ENCODE measurements at regions not wholly inside any gene's neighbourhood (a gene's known extent, or its start where the extent isn't known, plus 50 kb on each side); places are given as distances from the start of the nearest gene placed in this dataset.

DNA sequence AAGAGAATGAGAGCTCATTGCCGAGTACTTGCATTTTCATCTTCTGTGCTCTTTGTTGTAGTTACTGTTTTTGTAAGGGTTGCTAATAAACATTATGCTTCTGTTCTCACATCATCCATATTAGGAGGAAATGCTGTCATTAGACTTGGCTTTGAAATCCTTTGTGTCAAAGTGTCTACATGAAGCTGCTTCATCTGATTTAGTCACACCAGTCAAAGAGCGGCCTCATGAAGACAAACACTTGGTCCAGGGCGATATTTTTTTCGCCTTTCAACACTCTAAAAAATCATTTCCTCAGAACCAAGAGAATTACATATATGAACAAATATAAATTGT is 105.0 kb downstream of the SPRY2 start:
- no peak for DNase-seq (ENCODE audit: low read depth)

DNA sequence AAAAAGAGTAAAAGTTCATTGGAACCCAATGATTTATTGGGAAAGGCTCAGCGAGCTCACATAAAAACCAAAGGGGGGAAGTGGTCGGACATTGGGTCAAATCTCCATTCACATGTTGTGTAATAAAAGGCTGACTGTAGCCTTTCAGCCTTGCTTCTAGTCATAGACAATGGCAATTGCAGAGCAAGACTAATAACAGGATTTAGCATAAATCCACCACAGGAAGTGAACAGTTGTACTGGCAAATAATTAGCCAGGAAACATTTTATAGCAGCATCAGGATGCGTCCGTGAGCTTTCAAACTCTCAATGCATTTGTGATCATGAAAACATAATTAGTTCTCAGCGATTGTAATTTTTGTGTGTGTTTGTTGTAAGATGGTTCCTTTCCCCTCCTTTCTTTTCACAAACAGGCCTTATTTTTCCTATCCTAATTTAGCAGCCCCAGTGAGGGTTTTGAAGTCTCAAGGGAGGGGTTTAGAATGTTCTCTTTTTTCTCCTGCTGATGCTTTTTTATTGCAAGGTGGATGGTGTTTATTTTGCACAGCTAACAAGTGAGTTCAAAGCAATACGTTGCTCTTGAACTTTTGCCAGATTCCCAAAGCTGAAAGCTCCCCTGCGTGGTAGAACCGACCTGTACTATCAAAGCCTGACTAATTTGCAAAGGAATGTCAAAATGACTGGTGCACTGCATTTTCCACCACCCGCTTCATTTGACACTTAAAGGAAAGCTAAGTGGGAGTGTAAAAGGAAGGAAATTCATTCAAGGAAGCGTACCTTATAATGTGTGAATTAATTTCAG is 105.6 kb downstream of the SPRY2 start:
- peak; percentile 97 for DNase-seq (ENCODE audit: low read depth)

DNA sequence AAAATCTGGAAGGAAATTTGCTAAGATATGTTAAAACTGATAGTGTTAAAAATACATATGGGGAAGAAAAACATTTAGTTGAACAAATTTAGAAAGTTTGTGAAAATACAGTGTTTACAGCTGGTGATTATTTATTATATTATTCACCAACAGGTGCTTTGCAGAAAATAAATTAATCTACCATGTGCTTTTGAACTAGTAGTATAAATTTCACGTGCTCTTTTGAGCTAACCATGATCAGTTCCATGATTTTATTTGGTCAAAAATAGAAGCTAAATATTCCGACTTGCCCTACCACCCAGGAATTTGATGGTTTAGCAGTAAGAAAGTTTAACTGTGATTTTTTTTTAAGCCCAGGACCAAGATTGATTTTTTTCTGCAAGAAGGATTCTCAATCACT is 113.3 kb downstream of the SPRY2 start:
- no peak for DNase-seq (ENCODE audit: low read depth)

DNA sequence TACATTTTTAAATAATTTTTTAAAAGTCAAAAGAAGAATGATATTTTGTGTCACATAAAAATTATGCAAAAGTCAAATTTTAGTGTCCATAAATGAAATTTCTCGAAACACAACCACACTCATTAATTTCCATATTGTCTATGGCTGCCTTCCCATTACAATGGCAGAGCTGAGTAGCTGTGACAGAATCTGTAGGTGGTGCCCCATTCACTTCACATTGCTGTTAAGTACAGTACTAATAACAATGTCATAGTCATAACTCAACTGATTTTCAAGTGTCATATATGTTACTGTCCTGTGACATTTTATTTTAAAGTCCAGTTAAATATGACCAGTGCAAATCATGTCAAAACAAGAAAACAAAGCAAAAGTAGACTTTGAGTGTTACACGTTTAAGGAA is 114.3 kb downstream of the SPRY2 start:
- no peak for DNase-seq (ENCODE audit: low read depth)

DNA sequence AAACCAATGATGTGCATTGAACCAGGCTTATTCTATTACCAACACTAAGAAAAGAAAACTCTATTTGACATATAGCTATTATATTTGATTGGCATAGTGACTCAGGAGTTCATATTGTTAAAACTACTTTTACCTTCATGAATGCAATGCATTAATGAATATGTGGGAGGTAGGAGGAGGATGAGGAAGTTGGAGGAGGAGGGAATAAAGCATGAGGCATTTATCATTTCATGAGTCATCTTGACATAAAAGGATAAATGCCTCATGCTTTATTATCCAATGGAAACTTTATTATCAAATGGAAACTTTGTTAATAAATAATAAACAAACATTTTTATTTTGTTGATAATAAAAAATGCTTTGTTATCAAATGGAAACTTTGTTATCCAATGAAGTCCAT is 116.5 kb downstream of the SPRY2 start:
- peak; percentile 75 for DNase-seq (ENCODE audit: low read depth)

DNA sequence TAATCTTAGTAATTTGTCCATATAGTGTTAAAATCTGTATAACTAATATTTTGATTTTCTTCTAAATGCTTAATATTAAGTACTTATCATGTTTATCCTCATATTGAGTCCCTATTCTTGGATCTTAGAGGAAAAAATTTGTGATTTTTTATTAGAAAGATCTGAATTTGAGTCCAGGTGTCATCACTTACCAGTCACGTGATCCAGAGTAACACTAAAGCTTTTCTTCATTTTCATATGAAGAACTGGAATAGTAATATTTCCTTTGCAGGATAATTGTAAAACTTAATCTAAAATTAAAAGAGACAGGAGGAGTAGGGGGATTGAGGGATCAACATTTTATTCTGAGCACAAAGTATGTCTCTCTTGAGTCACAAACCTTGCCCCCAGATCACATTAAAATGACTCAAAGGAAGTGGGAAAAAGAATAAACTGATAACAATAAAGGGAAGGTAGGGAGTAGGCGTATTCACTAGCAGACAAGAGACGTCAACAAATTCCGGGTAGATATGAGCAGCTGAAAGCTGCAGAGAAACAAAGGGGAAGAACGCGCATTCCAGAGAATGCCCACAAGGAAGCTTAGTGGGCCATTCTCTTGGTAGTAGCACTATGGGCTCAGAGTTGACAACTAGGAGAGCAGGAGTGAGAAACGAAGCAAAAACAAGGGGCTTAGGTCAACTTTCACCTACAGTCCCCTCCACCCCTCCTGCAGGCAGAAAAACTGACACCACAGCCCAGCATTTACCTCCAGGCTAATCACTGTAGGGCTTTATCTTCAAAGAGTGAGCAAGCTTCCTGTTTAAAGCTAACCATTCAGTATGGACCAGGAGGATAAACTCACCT is 123.1 kb downstream of the SPRY2 start:
- peak; percentile 31 for DNase-seq (ENCODE audit: low read depth)

DNA sequence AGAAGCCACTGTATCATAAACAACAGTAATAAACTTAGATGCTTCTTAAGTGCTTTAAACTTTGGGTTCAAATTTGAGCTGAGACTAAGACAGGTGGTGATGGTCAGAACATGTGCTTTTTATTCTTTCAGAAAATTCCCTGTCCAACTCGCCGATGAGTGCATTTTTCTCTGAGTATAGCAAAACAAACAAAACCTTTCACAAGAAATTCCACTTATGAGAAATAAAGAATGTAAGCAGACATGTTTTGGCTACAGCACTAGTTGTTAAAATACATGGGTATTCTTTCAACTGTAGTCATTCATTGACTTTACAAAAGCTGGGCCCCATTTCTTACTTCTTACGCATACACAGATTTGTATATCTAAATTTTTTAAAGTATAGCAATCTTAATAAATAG is 125.6 kb downstream of the SPRY2 start:
- peak; percentile 48 for DNase-seq (ENCODE audit: low read depth)

DNA sequence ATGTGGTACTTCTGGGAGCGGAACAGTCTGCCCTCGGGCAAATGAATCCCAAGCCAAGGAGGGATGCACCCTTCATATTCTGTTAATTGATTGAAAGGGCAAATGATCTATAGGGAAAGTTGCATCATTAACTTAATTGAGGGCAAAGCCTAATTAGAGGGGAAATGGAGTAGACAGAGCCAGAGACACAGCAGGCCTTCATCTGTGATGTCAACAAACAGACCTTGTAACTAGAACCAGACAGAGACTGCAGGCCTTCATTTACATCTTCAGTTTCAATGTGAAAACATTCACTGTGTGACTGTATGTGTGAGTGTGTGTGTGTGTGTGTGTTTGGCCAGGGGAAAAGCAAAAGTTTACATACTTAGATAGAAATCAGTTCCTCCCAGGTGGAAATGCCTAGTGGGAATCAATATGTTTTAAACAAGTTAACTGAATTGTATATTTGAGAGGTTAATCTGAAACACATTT is 126.4 kb downstream of the SPRY2 start:
- peak; percentile 6 for DNase-seq (ENCODE audit: low read depth)

DNA sequence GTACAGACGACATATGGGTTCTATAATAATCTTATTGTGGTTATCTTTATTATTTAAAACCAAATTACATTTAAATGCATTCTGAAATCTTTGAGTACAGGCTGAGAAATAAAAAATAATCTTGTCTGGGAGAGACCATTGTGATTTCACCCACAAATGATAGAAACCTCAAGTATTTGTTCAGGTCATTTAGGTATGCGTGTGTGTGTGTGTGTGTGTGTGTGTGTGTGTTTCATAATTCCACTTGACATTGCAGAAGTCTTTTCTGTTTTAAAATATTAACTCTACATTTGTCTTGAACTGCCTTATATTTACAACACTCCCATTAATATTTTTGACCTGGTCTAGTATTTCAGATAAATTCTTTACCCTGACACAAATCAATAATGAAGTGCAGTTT is 126.9 kb downstream of the SPRY2 start:
- DNase-seq (ENCODE audit: low read depth): no peak

DNA sequence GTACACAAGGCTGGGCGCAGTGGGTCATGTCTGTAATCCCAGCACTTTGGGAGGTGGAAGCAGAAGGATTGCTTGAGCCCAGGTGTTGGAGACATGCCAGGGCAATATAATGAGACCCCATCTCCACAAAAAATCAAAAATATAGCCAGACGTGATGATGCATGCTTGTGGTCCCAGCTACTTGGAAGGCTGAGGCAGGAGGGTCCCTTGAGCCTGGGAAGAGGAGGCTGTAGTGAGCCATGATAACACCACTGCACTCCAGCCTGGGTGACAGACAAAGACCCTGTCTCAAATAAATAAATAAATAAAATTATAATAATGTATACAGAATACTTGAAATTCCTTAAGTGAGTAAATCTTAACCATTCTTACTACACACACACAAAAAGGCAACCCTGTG is 127.7 kb downstream of the SPRY2 start:
- no peak for DNase-seq (ENCODE audit: low read depth)

DNA sequence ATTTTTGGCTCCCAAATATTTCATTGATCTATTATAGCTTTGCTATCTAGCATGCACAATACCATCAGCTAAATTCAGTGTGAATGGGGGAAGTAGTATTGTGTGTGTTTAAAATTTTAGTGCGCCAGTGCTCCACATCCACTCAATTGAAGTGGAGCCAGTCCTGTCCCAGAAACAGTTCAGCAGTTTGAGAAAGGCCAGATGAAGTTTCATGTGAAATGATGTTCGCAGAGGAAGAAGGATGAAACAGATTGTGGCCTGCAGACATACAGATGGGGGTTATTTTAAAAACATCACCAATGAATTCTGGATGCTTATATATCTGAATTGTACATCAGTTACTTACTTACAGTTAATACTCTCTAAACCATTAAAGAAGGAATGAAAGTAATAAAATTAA is 129.4 kb downstream of the SPRY2 start:
- DNase-seq (ENCODE audit: low read depth): no peak

DNA sequence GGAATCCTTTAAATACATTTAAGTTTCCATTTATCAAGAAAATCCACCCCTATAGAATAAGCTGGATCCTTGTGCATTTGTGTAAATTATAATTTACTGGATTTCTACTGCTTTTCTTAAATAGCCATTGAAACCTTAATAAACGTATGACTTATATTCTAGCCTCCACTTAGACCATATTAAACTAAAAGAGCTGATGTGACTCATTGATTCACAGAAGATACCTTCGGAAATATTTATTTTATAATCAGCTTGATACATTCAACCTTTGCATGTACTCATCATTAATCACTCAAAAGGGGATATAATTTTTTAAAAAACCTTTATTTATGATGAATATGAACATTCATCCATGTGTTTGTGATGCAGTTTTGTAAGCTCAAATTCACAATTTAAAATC is 136.3 kb downstream of the SPRY2 start:
- no peak for DNase-seq (ENCODE audit: low read depth)

DNA sequence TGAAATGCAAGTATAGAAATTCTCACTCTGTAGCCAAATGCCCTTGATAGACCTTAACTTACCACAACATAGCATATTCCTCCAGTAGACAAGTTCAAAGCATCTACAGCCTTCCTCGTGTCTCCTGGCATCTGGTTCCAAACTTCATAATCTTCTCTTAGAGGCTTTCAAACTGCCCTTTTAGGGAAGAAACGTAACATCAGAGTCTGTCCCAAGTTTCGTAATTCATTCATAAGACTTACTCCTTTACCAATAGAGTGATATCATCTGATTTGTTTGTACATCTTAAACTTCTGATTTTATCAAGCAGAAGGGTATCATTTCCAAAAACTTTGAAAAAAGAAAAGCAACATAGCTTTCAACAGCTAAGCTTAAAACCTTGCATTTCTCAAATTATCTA is 137.4 kb downstream of the SPRY2 start:
- DNase-seq (ENCODE audit: low read depth): no peak

DNA sequence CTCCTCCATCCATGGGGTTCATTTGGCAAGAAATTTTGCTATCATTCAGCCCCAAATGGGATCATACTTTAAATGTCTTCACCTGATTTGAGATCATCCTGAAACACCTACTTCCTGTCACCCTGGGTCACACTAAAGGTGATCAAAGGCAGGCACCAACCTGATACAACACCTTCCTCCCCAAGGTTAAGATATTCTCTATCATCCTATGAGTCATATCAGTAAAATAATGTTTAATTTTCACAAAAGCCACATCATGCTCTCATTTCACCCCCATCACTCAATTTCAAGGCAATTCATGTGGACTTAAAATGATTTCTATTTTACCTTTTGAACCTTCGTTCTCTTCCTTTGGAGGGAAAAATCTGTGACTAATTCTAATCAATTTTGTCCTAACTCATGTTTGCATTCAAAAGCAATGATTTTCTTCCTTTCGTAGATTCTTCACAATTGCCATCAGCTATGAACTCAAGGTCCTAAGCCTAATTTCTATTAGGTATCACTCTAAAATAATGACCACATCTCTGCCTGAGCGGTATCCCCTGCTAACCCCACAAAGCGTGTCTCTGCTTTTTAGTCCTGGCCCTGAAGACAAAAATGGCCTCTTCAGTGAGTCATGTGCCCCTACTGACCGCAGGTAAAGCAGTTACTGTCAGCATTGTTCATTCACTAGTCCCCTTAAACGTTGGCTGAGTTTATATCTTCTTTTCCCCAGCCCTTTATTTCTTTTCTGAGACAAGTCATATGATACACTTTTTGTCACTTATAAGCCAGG is 139.0 kb downstream of the SPRY2 start:
- no peak for DNase-seq (ENCODE audit: low read depth)

DNA sequence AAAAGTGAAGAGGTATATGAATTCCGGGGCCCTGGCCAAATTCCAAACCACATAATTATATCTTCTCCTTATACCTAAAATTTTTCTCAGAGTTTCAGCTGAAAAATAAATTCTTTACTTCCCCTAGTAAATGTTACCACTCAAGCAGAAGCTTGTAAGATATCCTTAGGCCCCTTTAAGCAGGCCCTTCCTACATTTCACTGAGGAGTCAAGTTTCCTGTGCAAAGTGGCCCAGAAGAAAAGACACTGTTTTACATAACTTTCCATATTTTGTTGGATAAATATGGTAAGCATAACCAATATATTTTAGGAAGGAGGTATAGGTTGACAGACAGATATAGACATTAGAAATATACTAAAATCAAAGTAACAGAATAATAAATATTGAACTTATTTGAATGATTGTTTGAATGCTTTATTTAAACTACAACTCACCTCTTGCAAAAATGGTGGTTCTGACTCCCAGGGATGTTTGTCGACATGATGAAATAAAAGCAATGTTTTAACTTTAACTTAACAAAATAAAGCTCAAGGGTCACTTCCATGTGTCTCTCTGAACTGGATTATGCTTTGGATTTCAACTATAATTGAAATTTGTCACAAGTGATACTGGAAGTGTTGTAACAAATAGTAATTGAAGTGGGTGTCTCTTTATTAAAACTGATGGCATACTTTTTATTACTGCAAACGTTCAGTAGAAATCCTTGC is 141.2 kb downstream of the SPRY2 start:
- no peak for DNase-seq (ENCODE audit: low read depth)

DNA sequence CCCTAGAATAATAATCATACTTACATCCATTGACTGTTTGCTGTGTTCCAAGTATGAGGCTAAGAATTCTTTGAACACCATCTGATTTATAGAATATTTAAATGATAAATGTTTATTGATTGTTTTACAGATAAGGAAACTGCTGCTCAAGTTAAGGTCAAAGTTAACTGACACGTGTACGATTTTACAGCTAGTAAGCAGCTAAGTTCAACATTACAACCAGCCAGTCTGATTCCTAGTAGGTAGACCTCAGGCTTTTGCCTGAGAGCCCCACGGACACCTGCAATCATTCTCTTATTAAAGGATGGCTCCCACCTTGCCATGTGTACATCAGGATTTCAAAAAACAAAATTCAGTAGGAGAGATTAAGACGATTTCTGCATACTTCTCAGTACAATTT is 141.9 kb downstream of the SPRY2 start:
- no peak for DNase-seq (ENCODE audit: low read depth)

DNA sequence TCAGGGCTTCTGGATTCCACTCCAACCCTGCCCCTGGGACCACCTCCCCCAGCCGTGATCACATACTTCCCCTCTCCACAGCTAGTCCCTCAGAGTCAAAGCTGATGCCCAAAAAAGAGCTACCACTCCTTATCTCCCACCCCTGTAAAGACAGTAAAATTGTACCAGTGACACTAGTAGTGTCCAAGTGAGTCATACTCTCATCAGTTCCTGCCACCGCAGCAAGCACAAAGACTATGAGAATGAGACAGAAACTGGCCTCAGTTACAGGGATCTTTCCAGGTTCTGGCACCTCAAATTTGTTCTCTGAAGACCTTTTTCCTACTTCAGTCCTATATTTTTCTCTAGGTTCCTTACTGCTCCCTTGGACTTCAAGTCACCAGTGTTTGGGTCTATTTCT is 144.2 kb downstream of the SPRY2 start:
- DNase-seq (ENCODE audit: low read depth): no peak

DNA sequence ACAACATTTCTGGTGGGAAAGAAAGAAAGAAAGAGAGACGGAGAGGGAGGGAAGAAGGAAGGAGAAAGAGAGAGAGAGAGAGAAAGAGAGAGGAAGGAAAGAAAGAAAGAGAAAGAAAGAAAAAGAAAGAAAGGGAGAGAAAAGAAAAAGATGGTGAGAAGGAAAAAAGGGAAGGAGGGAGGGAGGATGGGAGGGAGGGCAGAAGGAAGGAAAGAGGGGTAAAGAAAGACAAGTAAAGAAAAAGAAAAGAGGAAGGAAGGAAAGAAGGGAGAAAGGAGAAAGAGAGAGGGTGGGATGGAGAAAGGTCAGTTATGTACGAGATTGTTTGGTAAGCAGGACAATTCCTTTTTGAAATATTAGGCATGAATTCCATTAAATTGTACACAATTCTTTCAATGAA is 145.3 kb downstream of the SPRY2 start:
- no peak for DNase-seq (ENCODE audit: low read depth)

DNA sequence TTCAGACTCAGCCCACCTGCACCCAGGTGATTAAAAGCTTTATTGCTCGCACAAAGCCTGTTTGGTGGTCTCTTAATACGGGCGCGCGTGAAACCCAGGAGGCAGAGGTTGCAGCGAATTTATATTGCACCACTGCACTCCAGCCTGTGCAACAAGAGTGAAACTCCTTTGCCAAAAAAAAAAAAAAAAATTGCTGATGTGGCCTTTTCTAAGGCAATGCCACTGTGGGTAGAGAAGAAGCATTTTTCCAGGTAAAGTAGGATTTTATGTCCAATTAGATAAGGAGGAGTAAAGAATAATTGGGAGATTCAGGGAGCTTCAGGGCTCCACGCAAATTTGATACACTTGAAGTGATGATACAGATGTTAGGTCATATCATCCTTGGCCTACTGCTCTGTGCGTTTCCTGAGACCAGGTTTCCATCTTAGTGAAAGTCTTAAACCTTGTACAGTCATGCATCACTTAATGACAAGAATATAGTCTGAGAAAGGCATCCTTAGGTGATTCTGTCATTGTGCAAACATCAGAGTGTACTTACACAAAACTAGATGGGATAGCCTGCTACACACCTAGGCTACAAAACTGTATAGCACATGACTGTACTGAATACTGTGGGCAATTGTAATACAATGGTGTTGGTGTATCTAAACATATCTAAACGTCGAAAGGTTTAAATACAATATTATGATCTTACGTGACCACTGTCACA is 150.9 kb downstream of the SPRY2 start:
- no peak for DNase-seq (ENCODE audit: low read depth)

DNA sequence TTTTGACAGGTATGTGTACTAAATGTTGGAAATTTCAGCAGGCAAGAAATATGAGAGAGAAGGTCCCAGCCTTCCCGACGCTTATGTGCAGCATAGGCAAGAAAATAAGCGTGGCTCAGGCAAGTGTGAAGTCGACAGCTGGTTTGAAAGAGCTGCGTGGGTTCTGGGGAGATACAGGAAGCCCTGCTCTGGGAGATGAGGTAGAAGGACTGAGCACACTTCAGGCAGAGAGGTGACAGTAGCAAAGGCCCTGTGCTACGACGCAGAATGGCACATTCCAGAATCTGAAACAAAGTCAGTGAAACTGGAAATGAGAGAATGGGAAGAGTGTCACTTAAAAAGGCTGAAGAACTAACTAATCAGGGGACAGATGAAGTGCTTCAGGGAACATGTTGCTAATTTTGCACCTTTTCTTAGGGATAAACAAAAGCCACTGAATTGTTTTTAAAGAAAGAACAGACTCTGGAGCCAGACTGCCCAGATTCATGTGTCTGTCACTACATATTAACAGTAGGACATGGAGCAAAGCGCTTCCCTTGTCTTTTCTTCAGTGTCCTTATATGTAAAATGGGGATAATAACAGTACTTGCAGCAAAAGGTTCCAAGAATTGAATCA is 160.1 kb downstream of the SPRY2 start:
- DNase-seq (ENCODE audit: low read depth): no peak

DNA sequence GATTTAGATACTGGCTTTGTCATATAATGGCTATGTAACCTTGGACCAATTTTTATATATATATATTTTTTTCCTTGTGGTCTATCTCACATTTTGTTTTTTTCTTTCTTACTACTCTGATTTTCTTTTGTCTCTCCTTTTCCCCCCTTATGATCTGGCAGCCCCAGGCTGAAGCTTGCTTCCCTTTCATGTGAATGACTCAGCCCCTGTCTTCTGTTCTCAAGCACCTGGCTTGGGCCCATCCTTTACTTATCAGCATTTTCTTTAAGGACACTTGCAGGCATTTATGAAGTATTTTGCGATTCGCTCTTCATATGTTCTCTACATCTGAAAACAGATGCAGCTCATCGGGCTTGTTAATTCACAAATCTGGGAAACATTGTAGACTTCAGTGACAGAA is 163.6 kb downstream of the SPRY2 start:
- DNase-seq (ENCODE audit: low read depth): peak; percentile 38

All from renal cortical epithelial cell (primary cell).